ENCODE measurements at regions not wholly inside any gene's neighbourhood (a gene's known extent, or its start where the extent isn't known, plus 50 kb on each side); places are given as distances from the start of the nearest gene placed in this dataset.

DNA sequence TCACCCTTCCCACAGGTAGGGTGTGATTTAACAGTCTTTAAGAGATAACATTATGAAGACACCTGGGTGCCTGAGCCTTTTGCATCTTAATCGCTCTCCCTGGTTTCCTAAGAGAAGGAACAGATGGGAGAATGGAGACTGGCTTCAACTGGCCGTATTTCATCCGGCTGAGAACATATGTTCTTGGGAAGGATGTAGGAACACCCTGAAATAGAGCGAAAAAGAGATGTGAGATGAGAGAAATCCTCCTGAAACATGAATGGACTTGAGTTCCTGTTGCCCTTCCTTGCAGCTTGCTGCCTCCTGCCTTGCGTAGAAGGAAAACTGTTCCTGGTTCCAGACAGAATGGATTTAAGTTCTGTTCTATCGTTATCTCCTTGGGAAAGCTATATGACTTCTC is 385.4 kb upstream of the RBFOX1 start:
- Histone ChIP-seq H4K20me1 (ENCODE audit: control insufficient read depth, extremely low read depth, insufficient read depth, low read length) (no peaks in the 10 kb centered on the region), H3K36me3 (ENCODE audit: control insufficient read depth, insufficient read depth, low read length) (no peaks in the 10 kb centered on the region), H3K9me3 (ENCODE audit: control insufficient read depth, insufficient read depth, low read depth, low read length) (no peaks in the 10 kb centered on the region), H3K27me3 (ENCODE audit: control insufficient read depth, insufficient read depth, low read length) (no peaks in the 10 kb centered on the region), H2AFZ (ENCODE audit: low read length) (no peak overlapping the region), H3K4me2 (ENCODE audit: extremely low read depth, insufficient read depth, low read length) (no peak overlapping the region), H3K9ac (ENCODE audit: insufficient read depth, low read length) (no peak overlapping the region), H3K4me1 (ENCODE audit: control insufficient read depth, extremely low read depth, insufficient read depth, low read length) (no peaks in the 10 kb centered on the region), H3K4me3 (replicated peaks in 1 of 4; ENCODE audit: control extremely low read depth in 1 of 4, insufficient read depth in 1 of 4, low read depth in 3 of 4, low read length in 4 of 4) (no peak overlapping the region), H3K79me2 (ENCODE audit: control insufficient read depth, insufficient read depth, low read length) (no peaks in the 10 kb centered on the region), H3K27ac (ENCODE audit: insufficient read depth, low read length) (no peak overlapping the region)
- TF ChIP-seq, protein P1, sequence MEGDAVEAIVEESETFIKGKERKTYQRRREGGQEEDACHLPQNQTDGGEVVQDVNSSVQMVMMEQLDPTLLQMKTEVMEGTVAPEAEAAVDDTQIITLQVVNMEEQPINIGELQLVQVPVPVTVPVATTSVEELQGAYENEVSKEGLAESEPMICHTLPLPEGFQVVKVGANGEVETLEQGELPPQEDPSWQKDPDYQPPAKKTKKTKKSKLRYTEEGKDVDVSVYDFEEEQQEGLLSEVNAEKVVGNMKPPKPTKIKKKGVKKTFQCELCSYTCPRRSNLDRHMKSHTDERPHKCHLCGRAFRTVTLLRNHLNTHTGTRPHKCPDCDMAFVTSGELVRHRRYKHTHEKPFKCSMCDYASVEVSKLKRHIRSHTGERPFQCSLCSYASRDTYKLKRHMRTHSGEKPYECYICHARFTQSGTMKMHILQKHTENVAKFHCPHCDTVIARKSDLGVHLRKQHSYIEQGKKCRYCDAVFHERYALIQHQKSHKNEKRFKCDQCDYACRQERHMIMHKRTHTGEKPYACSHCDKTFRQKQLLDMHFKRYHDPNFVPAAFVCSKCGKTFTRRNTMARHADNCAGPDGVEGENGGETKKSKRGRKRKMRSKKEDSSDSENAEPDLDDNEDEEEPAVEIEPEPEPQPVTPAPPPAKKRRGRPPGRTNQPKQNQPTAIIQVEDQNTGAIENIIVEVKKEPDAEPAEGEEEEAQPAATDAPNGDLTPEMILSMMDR (conservative IDR thresholded peaks at IDR 0.05 in 1 of 2, IDR thresholded peaks at IDR 0.05 in 1 of 2; ENCODE audit: low read depth in 1 of 2, low read length in 2 of 2) = no peak
- no peak for TF ChIP-seq EZH2 (IDR thresholded peaks at IDR 0.05; ENCODE audit: low read length, missing control alignments)
- no peak for DNase-seq (ENCODE audit: low read depth in 2 of 2)

DNA sequence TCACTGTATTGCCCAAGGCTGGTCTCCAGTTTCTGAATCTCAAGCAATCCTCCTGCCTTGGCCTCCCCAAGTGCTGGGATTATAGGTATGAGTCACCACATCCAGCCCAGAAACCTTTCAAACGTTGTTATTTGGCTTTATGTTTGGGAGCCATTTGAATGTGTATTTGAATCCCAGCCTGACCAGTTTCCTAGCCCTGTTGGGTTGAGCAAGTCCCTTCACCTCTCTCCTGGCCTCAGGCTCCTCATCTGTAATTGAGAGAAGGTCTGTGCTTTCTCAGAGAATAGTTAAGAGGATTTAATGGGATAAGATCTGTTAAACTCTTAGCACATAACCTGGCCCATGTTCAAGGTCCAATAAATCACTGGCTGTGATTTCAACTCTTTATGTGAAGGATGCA is 385.8 kb upstream of the RBFOX1 start:
- Histone ChIP-seq H3K9me3 (ENCODE audit: control insufficient read depth, insufficient read depth, low read depth, low read length) (no peaks in the 10 kb centered on the region), H3K4me2 (ENCODE audit: extremely low read depth, insufficient read depth, low read length) (no peak overlapping the region), H3K79me2 (ENCODE audit: control insufficient read depth, insufficient read depth, low read length) (no peaks in the 10 kb centered on the region), H3K4me3 (replicated peaks in 1 of 4; ENCODE audit: control extremely low read depth in 1 of 4, insufficient read depth in 1 of 4, low read depth in 3 of 4, low read length in 4 of 4) (no peak overlapping the region), H3K27ac (ENCODE audit: insufficient read depth, low read length) (no peak overlapping the region), H2AFZ (ENCODE audit: low read length) (no peak overlapping the region), H3K27me3 (ENCODE audit: control insufficient read depth, insufficient read depth, low read length) (no peaks in the 10 kb centered on the region), H3K9ac (ENCODE audit: insufficient read depth, low read length) (no peak overlapping the region), H3K4me1 (ENCODE audit: control insufficient read depth, extremely low read depth, insufficient read depth, low read length) (no peaks in the 10 kb centered on the region), H3K36me3 (ENCODE audit: control insufficient read depth, insufficient read depth, low read length) (no peaks in the 10 kb centered on the region), H4K20me1 (ENCODE audit: control insufficient read depth, extremely low read depth, insufficient read depth, low read length) (no peaks in the 10 kb centered on the region)
- no peak for DNase-seq (ENCODE audit: low read depth in 2 of 2)
- TF ChIP-seq EZH2 (IDR thresholded peaks at IDR 0.05; ENCODE audit: low read length, missing control alignments) = no peak
- TF ChIP-seq, protein P1 (conservative IDR thresholded peaks at IDR 0.05 in 1 of 2, IDR thresholded peaks at IDR 0.05 in 1 of 2; ENCODE audit: low read depth in 1 of 2, low read length in 2 of 2) = no peak

GRCh38 chr16:6946106-6946505 is 386.5 kb upstream of the RBFOX1 start:
- H3K9me3 ChIP-seq (ENCODE audit: control insufficient read depth, insufficient read depth, low read depth, low read length) = no peaks in the 10 kb centered on the region
- H3K4me2 ChIP-seq (ENCODE audit: extremely low read depth, insufficient read depth, low read length) = no peak overlapping the region
- no peak for TF ChIP-seq EZH2 (IDR thresholded peaks at IDR 0.05; ENCODE audit: low read length, missing control alignments)
- no peak overlapping the region for H2AFZ ChIP-seq (ENCODE audit: low read length)
- H3K4me1 ChIP-seq (ENCODE audit: control insufficient read depth, extremely low read depth, insufficient read depth, low read length) = no peaks in the 10 kb centered on the region
- DNase-seq (ENCODE audit: low read depth in 2 of 2) = no peak
- no peaks in the 10 kb centered on the region for H3K27me3 ChIP-seq (ENCODE audit: control insufficient read depth, insufficient read depth, low read length)
- no peaks in the 10 kb centered on the region for H3K79me2 ChIP-seq (ENCODE audit: control insufficient read depth, insufficient read depth, low read length)
- H3K36me3 ChIP-seq (ENCODE audit: control insufficient read depth, insufficient read depth, low read length) = no peaks in the 10 kb centered on the region
- no peak overlapping the region for H3K9ac ChIP-seq (ENCODE audit: insufficient read depth, low read length)
- H3K27ac ChIP-seq (ENCODE audit: insufficient read depth, low read length) = no peak overlapping the region
- H4K20me1 ChIP-seq (ENCODE audit: control insufficient read depth, extremely low read depth, insufficient read depth, low read length) = no peaks in the 10 kb centered on the region
- no peak overlapping the region for H3K4me3 ChIP-seq (replicated peaks in 1 of 4; ENCODE audit: control extremely low read depth in 1 of 4, insufficient read depth in 1 of 4, low read depth in 3 of 4, low read length in 4 of 4)

Data from fibroblast of lung (primary cell).